ENCODE measurements at regions not wholly inside any gene's neighbourhood (a gene's known extent, or its start where the extent isn't known, plus 50 kb on each side); places are given as distances from the start of the nearest gene placed in this dataset.

- H3K36me3 ChIP-seq (ENCODE audit: control insufficient read depth, low read length): no peaks in the 10 kb centered on the region
- H3K79me2 ChIP-seq (ENCODE audit: control insufficient read depth, low read length): no peaks in the 10 kb centered on the region
- H3K4me2 ChIP-seq (ENCODE audit: low read length): no peak overlapping the region
- TF ChIP-seq CTCF (IDR thresholded peaks at IDR 0.05; ENCODE audit: low read depth, low read length, poor library complexity, severe bottlenecking) (no peak), EZH2phosphoT487 (IDR thresholded peaks at IDR 0.05; ENCODE audit: borderline replicate concordance, low read length) (no peak)
- H3K4me1 ChIP-seq (ENCODE audit: control insufficient read depth, low read length): peaks cover 7% of the 10 kb centered on the region; the same call in 1 of the 2 replicates
- no peak overlapping the region for H3K4me3 ChIP-seq (ENCODE audit: low read length)
- no peaks in the 10 kb centered on the region for H3K9me2 ChIP-seq (replicated peaks; ENCODE audit: control insufficient read depth, low read length)
- H3K27ac ChIP-seq (ENCODE audit: low read depth, low read length): no peak overlapping the region
- no peaks in the 10 kb centered on the region for H4K20me1 ChIP-seq (ENCODE audit: control insufficient read depth, insufficient read depth, low read depth, low read length)
- no peaks in the 10 kb centered on the region for H3F3A ChIP-seq (ENCODE audit: control insufficient read depth, insufficient read depth)
- H3K9me3 ChIP-seq (ENCODE audit: control insufficient read depth, insufficient read depth, low read length): no peaks in the 10 kb centered on the region
- no peaks in the 10 kb centered on the region for H3K27me3 ChIP-seq (ENCODE audit: control insufficient read depth, low read length)
Observed at GRCh38 chr2:8138923-8139667, 542.8 kb upstream of the ID2 start.

- Histone ChIP-seq H3K79me2 (ENCODE audit: control insufficient read depth, low read length) (no peaks in the 10 kb centered on the region), H3K4me2 (ENCODE audit: low read length) (no peak overlapping the region), H3K9me3 (ENCODE audit: control insufficient read depth, insufficient read depth, low read length) (no peaks in the 10 kb centered on the region), H3F3A (ENCODE audit: control insufficient read depth, insufficient read depth) (no peaks in the 10 kb centered on the region), H3K4me3 (ENCODE audit: low read length) (no peak overlapping the region), H3K27ac (ENCODE audit: low read depth, low read length) (no peak overlapping the region), H3K4me1 (ENCODE audit: control insufficient read depth, low read length) (peaks cover 7% of the 10 kb centered on the region; the same call in 1 of the 2 replicates), H3K9me2 (replicated peaks; ENCODE audit: control insufficient read depth, low read length) (no peaks in the 10 kb centered on the region), H4K20me1 (ENCODE audit: control insufficient read depth, insufficient read depth, low read depth, low read length) (no peaks in the 10 kb centered on the region), H3K27me3 (ENCODE audit: control insufficient read depth, low read length) (no peaks in the 10 kb centered on the region), H3K36me3 (ENCODE audit: control insufficient read depth, low read length) (no peaks in the 10 kb centered on the region)
- TF ChIP-seq CTCF (IDR thresholded peaks at IDR 0.05; ENCODE audit: low read depth, low read length, poor library complexity, severe bottlenecking): no peak
- no peak for TF ChIP-seq EZH2phosphoT487 (IDR thresholded peaks at IDR 0.05; ENCODE audit: borderline replicate concordance, low read length)
Observed at GRCh38 chr2:8139668-8140200, 542.1 kb upstream of the ID2 start.

DNA sequence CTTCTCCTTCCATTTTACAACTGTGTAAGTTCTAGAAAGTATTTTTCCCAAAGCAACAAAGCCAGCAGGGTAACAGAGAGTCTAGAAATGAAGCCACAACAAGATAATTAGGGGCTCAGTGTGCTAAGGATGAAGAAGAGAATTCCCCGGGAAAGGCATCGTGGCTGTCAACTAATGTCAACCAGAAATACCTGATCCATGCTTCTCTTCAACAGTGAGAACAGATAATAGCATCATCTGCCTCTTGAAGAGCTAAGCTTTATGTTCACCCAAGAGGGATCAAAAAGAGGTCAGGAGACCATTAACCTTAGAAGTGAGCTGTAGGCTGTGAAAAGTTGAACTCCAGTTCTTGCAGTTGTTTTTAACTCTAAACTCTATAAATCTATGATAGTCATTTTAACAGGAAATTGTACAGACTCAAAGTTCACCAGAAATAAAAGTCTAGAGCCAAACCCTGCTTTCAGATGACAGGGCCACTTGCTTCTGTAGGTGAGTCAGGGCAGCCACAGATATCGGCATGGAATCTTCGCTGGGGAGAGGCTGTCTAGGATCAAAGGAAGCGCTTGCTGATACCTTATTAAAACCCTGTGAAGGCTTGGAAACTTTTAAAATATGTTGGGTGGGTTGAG, 540.7 kb upstream of the ID2 start:
- Histone ChIP-seq H3K27ac (ENCODE audit: low read depth, low read length) (no peak overlapping the region), H3K9me2 (replicated peaks; ENCODE audit: control insufficient read depth, low read length) (no peaks in the 10 kb centered on the region), H3K4me3 (ENCODE audit: low read length) (no peak overlapping the region), H3K4me1 (ENCODE audit: control insufficient read depth, low read length) (peaks cover 6% of the 10 kb centered on the region; the same call in 1 of the 2 replicates), H3K79me2 (ENCODE audit: control insufficient read depth, low read length) (no peaks in the 10 kb centered on the region), H3F3A (ENCODE audit: control insufficient read depth, insufficient read depth) (no peaks in the 10 kb centered on the region), H3K9me3 (ENCODE audit: control insufficient read depth, insufficient read depth, low read length) (no peaks in the 10 kb centered on the region), H3K4me2 (ENCODE audit: low read length) (no peak overlapping the region), H3K27me3 (ENCODE audit: control insufficient read depth, low read length) (no peaks in the 10 kb centered on the region), H4K20me1 (ENCODE audit: control insufficient read depth, insufficient read depth, low read depth, low read length) (no peaks in the 10 kb centered on the region), H3K36me3 (ENCODE audit: control insufficient read depth, low read length) (no peaks in the 10 kb centered on the region)
- no peak for TF ChIP-seq CTCF (IDR thresholded peaks at IDR 0.05; ENCODE audit: low read depth, low read length, poor library complexity, severe bottlenecking)
- TF ChIP-seq EZH2phosphoT487 (IDR thresholded peaks at IDR 0.05; ENCODE audit: borderline replicate concordance, low read length): no peak

Data from DOHH2 (cell line).